Keratinocyte (primary cell): ENCODE measurements at regions not wholly inside any gene's neighbourhood (a gene's known extent, or its start where the extent isn't known, plus 50 kb on each side); places are given as distances from the start of the nearest gene placed in this dataset.

Source experiments
- DNase-seq: peaks from one replicate; pipeline ENCODE4 v3.0.0-alpha.2; 2011; ENCODE audit warnings: low read depth, missing footprints, low spot score
- FAIRE-seq: peaks from 2 replicates; lab custom pipeline; 2011; peaks lifted over from hg19 to GRCh38; lab: Jason Lieb, UNC
- H2AFZ ChIP-seq: 2 replicates; pipeline ENCODE4 v1.6.0; 2012; ENCODE audit warnings: low read length, control low read depth, inconsistent platforms; ENCODE audit not compliant: control insufficient read depth
- H3K27ac ChIP-seq: 2 replicates; pipeline ENCODE4 v1.5.1; 2011; ENCODE audit warnings: low read length; ENCODE audit not compliant: control insufficient read depth, insufficient read depth
- H3K27me3 ChIP-seq: 3 replicates; pipeline ENCODE4 v1.6.0; 2011; ENCODE audit warnings: low read length; ENCODE audit not compliant: control insufficient read depth, insufficient read depth; ENCODE audit errors: extremely low read depth
- H3K36me3 ChIP-seq, 2 experiments: 2 replicates in 1 of 2; 3 replicates in 1 of 2; pipeline ENCODE4 v1.5.1; 2011; ENCODE audit warnings: low read length in 2 of 2, mild to moderate bottlenecking in 1 of 2; ENCODE audit not compliant: control insufficient read depth in 2 of 2, insufficient read depth in 2 of 2; ENCODE audit errors: extremely low read depth in 1 of 2
- H3K4me1 ChIP-seq: 3 replicates; pipeline ENCODE4 v1.5.1; 2011; ENCODE audit warnings: low read length; ENCODE audit not compliant: control insufficient read depth, insufficient read depth; ENCODE audit errors: extremely low read depth
- H3K4me2 ChIP-seq: 3 replicates; pipeline ENCODE4 v1.6.0; 2011; ENCODE audit warnings: low read depth, low read length; ENCODE audit not compliant: control insufficient read depth, insufficient read depth; ENCODE audit errors: extremely low read depth
- H3K4me3 ChIP-seq, 3 experiments: fragments of 200-600 bp in 1 of 3; sonication (generic) in 1 of 3; 2 replicates in 2 of 3; 3 replicates in 1 of 3; pipeline ENCODE4 v1.5.1; 2011 to 2016; ENCODE audit warnings: low read length in 3 of 3, mild to moderate bottlenecking in 3 of 3, control low read depth in 2 of 3, inconsistent platforms in 1 of 3, low read depth in 1 of 3, mixed read lengths in 1 of 3, mixed run types in 1 of 3, moderate library complexity in 1 of 3; ENCODE audit not compliant: control insufficient read depth in 2 of 3, insufficient read depth in 2 of 3; ENCODE audit errors: extremely low read depth in 1 of 3
- H3K79me2 ChIP-seq: 2 replicates; pipeline ENCODE4 v1.6.0; 2012; ENCODE audit warnings: low read length; ENCODE audit not compliant: control insufficient read depth, insufficient read depth
- H3K9ac ChIP-seq: 3 replicates; pipeline ENCODE4 v1.6.0; 2011; ENCODE audit warnings: low read length; ENCODE audit not compliant: control insufficient read depth, insufficient read depth; ENCODE audit errors: extremely low read depth
- H3K9me1 ChIP-seq: 3 replicates; pipeline ENCODE4 v1.6.0; 2011; ENCODE audit warnings: low read length; ENCODE audit not compliant: control insufficient read depth, insufficient read depth; ENCODE audit errors: extremely low read depth
- H3K9me3 ChIP-seq: 2 replicates; pipeline ENCODE4 v1.5.1; 2012; ENCODE audit warnings: low read depth, low read length; ENCODE audit not compliant: control insufficient read depth
- H4K20me1 ChIP-seq: 3 replicates; pipeline ENCODE4 v1.6.0; 2011; ENCODE audit warnings: low read length; ENCODE audit not compliant: control insufficient read depth, insufficient read depth; ENCODE audit errors: extremely low read depth
- EZH2 ChIP-seq: IDR thresholded peaks from one replicate; pipeline ENCODE4 v1.6.1; 2012; ENCODE audit warnings: inconsistent platforms, mild to moderate bottlenecking, low read length, moderate library complexity
- dilution Hi-C: fragments of 300-500 bp; cut with MboI; formaldehyde crosslinking; loops from one replicate; pipeline ENCODE4 v1.7.0; 2020; ENCODE audit warnings: low sequenced_read_pairs; ENCODE audit not compliant: extremely low pct_ligation_motif_present
- TF ChIP-seq, protein P1 (sequence below), 3 experiments: IDR thresholded peaks in 1 of 3; conservative IDR thresholded peaks in 1 of 3; optimal IDR thresholded peaks in 1 of 3; 2 replicates in 2 of 3; 3 replicates in 1 of 3; pipeline versions ENCODE3 to v1.5.1; 2011; ENCODE audit warnings: low read length in 3 of 3, mild to moderate bottlenecking in 3 of 3, moderate library complexity in 2 of 3, control low read depth in 1 of 3, inconsistent platforms in 1 of 3; ENCODE audit not compliant: insufficient read depth in 2 of 3; ENCODE audit errors: extremely low read depth in 1 of 3

DNA sequence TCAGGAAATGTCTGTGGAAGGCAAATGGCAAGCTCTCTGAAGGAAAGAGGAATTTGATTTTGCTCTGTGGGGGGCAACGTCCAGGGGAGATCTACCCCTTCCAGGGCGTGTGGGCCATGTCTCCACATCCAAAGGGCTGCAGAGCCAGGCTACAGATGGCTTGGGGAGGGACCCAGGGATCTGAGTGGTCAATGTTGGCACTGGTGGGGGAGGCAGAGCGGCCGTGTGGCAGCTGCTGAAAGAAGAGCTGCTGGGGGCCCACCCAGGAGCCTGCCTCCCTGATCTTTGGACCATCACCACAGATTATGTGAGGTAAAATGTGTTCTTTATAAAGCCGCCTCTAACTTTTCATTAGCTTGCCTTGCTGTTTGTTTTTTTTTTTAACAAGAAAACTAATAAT is 144.1 kb downstream of the HERPUD2 start:
- Histone ChIP-seq H3K9ac (no peak overlapping the region), H3K27ac (no peak overlapping the region), H3K4me2 (no peak overlapping the region), H3K4me1 (peaks cover 6% of the 10 kb centered on the region), H2AFZ (no peak overlapping the region), H3K36me3 (no peaks in the 10 kb centered on the region), H3K4me3 (no peak overlapping the region), H3K9me1 (no peaks in the 10 kb centered on the region), H3K79me2 (no peaks in the 10 kb centered on the region), H3K27me3 (peaks cover 4% of the 10 kb centered on the region), H3K9me3 (no peaks in the 10 kb centered on the region), H4K20me1 (no peaks in the 10 kb centered on the region)
- dilution Hi-C loops: no loop called here
- no peak for FAIRE-seq
- no peak for DNase-seq
- TF ChIP-seq, protein P1, sequence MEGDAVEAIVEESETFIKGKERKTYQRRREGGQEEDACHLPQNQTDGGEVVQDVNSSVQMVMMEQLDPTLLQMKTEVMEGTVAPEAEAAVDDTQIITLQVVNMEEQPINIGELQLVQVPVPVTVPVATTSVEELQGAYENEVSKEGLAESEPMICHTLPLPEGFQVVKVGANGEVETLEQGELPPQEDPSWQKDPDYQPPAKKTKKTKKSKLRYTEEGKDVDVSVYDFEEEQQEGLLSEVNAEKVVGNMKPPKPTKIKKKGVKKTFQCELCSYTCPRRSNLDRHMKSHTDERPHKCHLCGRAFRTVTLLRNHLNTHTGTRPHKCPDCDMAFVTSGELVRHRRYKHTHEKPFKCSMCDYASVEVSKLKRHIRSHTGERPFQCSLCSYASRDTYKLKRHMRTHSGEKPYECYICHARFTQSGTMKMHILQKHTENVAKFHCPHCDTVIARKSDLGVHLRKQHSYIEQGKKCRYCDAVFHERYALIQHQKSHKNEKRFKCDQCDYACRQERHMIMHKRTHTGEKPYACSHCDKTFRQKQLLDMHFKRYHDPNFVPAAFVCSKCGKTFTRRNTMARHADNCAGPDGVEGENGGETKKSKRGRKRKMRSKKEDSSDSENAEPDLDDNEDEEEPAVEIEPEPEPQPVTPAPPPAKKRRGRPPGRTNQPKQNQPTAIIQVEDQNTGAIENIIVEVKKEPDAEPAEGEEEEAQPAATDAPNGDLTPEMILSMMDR (optimal IDR thresholded peaks at IDR 0.05 in 1 of 3, IDR thresholded peaks at IDR 0.05 in 1 of 3, conservative IDR thresholded peaks at IDR 0.05 in 1 of 3; ENCODE audit: extremely low read depth in 1 of 3, insufficient read depth in 2 of 3, low read length in 3 of 3): no peak
- TF ChIP-seq EZH2: no peak

DNA sequence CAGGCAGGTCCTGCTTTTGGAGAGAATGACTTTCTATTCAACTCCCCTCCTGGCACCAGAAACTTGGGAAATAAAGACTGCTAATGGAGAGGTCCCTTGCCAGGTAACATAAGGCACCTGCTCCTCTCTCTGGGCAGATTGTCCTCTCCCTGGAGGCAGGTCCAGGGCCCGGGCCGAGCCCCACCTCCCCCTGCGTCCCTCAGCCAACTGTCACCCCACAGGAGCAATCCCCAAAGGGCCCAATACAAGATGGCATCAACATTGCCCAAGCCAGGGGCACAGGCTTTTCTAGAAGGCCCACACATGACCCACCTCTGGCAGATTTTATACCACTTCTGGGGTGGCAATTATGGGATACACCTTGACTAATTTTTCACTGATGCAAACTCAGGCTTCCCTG is 145.2 kb downstream of the HERPUD2 start:
- Histone ChIP-seq H3K9me1 (no peaks in the 10 kb centered on the region), H3K27ac (no peak overlapping the region), H3K4me1 (no peaks in the 10 kb centered on the region), H2AFZ (no peak overlapping the region), H3K27me3 (peaks cover 4% of the 10 kb centered on the region), H3K79me2 (no peaks in the 10 kb centered on the region), H3K4me2 (no peak overlapping the region), H3K9ac (no peak overlapping the region), H3K4me3 (no peak overlapping the region), H3K36me3 (no peaks in the 10 kb centered on the region), H4K20me1 (no peaks in the 10 kb centered on the region), H3K9me3 (no peaks in the 10 kb centered on the region)
- dilution Hi-C loops: no loop called here
- no peak for FAIRE-seq
- DNase-seq: no peak
- TF ChIP-seq, protein P1 (optimal IDR thresholded peaks at IDR 0.05 in 1 of 3, IDR thresholded peaks at IDR 0.05 in 1 of 3, conservative IDR thresholded peaks at IDR 0.05 in 1 of 3; ENCODE audit: extremely low read depth in 1 of 3, insufficient read depth in 2 of 3, low read length in 3 of 3): no peak
- no peak for TF ChIP-seq EZH2
